Adipose tissue (tissue), 3 donors: ENCODE measurements at regions not wholly inside any gene's neighbourhood (a gene's known extent, or its start where the extent isn't known, plus 50 kb on each side); places are given as distances from the start of the nearest gene placed in this dataset.
"Not testable (repeated sequence)": the region's sequence is repeated elsewhere in the genome, so short reads cannot be mapped to it uniquely, and the experiment has no call there.

Experiments
- H3K27ac ChIP-seq: one replicate; pipeline ENCODE4 v1.5.1; 2013; ENCODE audit warnings: low read depth, low read length
- WGBS, 3 donors: extraction: QIAGEN DNeasy Blood & Tissue Kit; methylation state at CpG; one replicate each; pipeline ENCODE4 v1.1.7; 2013; 5-methylcytosine and 5-hydroxymethylcytosine counted together
- donor health status: healthy with polysubstance abuse.
- donor health status: Bipolar disorder and iron deficiency.
- donor health status: healthy.

DNA sequence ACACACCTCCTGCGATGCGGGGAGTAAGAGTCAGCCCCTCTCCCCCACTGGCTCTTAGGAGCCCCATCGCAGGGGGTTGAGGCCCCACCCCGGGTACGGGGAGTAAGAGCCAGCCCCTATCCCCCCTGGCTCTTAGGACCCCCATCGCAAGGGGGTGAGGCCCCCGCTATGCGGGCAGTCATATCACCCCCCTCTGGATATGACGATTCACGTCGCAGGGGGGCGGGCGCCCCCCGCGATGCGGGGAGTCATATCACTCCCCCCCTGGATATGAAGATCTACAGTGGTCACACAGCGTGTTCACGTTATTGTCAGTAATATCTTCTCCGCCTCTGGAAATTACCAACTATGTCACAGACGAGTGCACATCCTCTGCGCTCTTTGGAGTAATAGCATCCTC, 61.1 kb downstream of the DEFB131A start:
- H3K27ac ChIP-seq = not testable (repeated sequence)
- 92 to 94% (median 94%) methylated on average over 11 to 21 of the region's 21 CpGs for WGBS, 3 donors

DNA sequence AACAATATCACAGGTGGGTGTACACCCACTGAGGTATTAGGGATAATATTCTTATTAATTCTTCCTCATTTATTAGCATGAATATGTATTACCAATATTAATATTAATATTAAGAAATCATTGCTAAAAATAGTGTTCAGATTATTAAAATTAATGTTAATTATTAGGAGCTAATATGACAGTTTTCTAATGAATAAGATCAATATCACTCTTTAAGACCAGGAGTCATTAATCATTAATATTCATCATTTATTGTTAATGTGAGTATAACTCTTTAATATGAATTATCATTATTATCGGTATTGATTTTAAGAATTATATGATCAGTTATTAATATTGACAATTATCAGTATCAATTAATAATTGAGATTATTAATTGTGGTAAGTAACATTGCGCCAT, 62.5 kb downstream of the DEFB131A start:
- WGBS, 3 donors = 90 to 91% (median 90%) methylated on average over 2 of the region's 2 CpGs
- H3K27ac ChIP-seq = not testable (repeated sequence)

DNA sequence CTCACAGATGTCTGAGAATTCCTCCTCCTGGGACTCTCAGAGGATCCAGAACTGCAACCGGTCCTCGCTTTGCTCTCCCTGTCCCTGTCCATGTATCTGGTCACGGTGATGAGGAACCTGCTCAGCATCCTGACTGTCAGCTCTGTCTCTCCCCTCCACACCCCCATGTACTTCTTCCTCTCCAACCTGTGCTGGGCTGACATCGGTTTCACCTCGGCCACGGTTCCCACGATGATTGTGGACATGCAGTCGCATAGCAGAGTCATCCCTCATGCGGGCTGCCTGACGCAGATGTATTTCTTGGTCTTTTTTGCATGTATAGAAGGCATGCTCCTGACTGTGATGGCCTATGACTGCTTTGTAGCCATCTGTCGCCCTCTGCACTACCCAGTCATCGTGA, 68.7 kb downstream of the DEFB131A start:
- not testable (repeated sequence) for H3K27ac ChIP-seq
- WGBS, 3 donors = 83 to 89% (median 84%) methylated on average over 12 of the region's 12 CpGs

DNA sequence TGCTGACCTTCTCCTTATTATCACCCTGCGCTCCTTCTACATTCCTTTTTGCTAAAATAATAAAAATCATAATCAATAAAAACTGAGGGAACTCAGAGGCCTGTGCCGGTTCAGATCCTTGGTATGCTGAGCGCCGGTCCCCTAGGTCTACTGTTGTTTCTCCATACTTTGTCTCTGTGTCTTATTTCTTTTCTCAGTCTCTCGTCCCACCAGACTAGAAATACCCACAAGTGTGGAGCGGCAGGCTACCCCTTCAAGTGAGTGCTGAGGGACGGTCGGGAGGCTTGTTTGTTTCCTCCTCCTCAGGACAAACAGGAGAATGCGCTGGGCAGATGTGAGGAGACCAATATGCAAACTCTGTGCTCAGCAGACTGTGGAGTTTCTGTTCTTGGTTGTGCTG, 75.4 kb downstream of the DEFB131A start:
- WGBS, 3 donors = 65 to 85% (median 84%) methylated on average over 8 to 9 of the region's 9 CpGs
- H3K27ac ChIP-seq = not testable (repeated sequence)

DNA sequence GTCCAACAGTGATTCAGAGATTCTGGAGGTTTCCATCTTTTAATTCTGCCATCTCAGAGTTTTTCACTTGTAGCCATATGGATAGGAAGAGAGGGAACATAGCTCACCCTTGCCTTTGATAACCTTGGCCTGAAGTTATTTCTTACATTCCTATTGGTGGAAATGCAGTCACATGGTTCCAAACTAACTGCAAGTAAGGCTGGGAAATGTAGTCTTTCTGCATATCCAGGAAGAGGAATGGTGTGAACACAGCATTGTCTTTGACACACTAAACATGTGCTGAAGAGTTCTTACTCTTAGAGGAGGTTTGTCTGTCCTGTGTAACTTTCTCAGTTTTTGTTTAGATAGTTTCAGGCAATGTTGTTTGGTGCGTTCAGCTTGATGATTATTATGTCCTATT, 78.7 kb downstream of the DEFB131A start:
- WGBS, 3 donors = 76 to 92% (median 84%) methylated on average over 1 of the region's 1 CpG
- not testable (repeated sequence) for H3K27ac ChIP-seq

DNA sequence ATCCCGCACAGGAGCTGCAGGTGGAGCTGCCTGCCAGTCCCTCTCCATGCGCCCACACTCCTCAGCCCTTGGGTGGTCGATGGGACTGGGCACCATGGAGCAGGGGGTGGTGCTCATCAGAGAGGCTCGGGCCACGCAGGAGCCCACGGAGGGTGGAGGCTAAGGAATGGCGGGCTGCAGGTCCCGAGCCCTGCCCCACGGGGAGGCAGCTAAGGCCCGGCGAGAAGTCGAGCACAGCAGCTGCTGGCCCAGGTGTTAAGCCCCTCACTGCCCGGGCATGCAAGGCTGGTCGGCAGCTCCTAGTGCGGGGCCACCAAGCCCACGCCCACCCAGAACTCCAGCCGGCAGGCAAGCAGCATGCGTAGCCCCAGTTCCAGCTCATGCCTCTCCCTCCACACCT, 80.2 kb downstream of the DEFB131A start:
- not testable (repeated sequence) for H3K27ac ChIP-seq
- 88 to 90% (median 89%) methylated on average over 18 of the region's 18 CpGs for WGBS, 3 donors

DNA sequence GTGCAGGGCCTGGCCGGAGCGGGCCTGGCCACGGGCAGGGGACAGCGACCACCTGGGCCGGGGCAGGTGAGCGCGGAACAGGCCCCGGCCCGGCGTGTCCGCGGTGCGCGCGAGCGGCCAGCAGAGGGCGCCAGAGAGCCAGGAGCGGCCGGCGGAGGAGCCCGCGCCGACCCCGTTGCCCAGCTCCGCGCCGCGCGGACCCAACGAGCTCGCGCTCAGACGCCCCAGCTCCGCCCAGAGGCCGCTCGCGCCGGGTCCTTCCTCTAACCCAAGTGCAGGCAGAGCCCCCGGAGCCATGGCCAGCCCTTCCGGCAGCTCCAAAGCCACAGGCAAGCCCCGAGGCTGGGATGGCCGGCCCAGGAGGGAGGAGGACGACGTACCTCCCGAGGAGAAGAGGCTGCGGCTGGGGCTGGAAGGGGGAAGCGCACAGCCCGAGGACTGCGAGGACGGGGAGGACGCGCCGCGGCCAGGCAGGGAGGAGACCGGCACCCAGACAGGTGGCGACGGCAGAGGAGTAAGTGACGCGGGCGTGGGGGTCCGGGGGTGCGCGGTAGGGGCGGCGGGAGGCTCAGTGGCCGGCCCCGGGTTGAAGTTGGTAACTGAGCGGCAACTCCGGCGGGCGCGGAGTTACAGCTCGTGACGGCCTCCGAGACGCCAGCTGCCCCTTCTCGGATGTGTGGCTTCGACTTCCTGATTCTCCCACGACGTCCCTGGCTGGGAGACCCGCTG, 88.1 kb downstream of the DEFB131A start:
- H3K27ac ChIP-seq = not testable (repeated sequence)
- WGBS, 3 donors = 0 to 1% (median 1%) methylated on average over 57 to 81 of the region's 81 CpGs

DNA sequence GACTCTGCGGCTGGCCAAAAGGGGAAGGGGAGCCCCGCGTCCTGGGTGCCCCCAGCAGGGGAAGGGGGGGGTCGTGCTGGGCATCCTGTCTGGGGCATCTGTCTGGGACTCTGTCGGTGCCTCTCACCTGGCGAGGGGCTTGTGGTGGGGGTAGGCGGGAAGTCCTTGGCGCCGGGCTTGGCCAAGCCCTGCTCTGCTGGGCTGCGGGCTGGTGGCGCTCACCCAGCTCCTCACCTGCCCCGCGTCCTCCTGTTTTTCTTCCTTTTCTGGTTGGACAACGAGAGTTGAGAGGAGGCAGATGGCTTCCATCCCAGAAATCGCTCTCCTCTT, 88.6 kb downstream of the DEFB131A start:
- 10 to 18% (median 13%) methylated on average over 8 to 15 of the region's 15 CpGs for WGBS, 3 donors
- H3K27ac ChIP-seq = not testable (repeated sequence)

DNA sequence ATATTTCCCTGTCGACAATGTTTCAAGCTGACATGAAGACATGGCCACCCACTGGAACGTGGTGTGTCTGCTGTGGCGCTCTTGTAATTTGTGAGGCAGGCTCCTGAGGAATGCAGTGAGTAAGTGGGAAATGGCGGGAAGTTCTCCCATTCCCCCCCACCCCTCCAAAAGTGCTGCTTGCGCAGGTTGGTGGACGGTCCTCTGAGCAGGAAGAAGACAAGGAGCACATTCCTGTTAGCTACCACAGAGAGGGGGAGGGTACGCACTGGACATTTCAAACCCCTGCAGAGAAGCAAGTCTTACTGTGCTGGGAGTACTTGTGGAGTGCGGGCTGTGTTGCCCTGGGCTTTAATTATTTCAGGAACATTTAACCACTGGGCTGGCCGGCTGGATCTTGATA, 92.9 kb downstream of the DEFB131A start:
- 63 to 71% (median 66%) methylated on average over 9 of the region's 9 CpGs for WGBS, 3 donors
- H3K27ac ChIP-seq = not testable (repeated sequence)

DNA sequence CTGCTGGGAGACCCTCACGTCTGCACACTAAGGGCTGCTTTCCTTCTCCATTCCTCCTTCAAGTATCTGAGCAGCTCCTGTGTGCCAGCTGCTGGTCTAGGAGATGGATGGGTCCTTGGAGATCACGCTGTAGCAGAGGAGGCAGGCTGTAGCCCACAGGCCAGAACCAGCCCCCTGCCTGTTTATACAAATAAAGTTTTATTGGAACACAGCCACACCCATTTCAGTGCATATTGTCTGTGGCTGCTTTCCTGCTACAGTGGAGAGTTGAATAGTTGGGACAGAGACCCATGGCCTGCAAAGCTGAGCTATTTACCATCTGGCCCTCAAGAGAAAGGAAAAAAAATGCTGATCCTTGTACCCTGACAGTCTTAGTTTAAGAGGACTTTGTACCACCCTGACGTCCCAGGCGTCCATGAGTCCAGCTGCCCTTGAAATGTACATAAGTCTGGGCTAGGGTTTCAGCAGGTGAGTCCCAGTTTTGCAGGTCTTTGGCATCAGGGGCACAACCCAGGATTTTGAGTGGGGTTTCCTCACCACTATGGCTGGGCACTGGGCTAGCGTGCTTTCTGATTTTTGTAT, 95.8 kb downstream of the DEFB131A start:
- 62 to 84% (median 75%) methylated on average over 5 of the region's 5 CpGs for WGBS, 3 donors
- H3K27ac ChIP-seq = not testable (repeated sequence)

DNA sequence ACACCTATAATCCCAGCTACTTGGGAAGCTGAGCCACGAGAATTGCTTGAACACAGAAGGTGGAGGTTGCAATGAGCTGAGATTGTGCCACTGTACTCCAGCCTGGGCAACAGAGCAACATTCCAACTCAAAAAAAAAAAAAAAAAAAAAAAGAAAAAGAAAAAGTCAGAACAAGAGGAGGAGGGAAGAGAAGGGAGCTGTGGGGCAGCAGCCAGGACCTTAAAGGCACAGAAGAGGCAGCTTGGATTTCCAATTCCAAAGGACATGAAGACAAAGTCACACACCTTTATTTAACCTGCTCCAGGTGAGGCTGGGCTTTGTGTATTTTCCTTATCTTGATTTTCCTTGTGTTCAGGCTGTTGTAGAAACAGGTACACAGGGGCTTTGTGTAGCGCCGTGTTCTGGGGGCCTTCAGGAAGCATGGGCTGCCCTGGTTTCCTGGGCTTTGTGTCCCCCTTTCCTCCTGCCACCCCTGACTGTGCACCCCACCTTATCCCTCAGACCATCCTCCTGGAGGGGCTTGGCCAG, 97.2 kb downstream of the DEFB131A start:
- WGBS, 3 donors = 59 to 70% (median 69%) methylated on average over 3 of the region's 3 CpGs
- H3K27ac ChIP-seq = not testable (repeated sequence)

DNA sequence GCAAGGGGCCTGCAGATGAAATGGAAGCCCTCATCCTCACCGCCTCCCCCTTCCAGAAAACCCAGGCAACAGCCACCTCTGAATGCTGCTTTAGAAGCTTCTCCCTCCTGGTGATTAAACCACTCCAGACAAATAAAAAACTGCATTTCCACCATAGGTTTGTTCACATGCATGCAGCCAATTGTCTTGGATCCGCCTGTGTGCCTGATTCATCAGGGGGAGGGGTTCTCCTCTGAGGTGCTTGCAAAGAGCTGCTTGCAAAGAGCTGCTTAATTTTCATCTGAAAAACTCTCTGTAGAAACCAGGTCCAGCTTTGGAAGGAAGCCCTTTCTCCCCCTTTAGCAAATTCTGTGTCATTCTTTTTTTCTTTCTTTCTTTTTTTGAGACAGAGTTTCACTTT, 100.6 kb downstream of the DEFB131A start:
- 48 to 70% (median 67%) methylated on average over 2 of the region's 2 CpGs for WGBS, 3 donors
- not testable (repeated sequence) for H3K27ac ChIP-seq

DNA sequence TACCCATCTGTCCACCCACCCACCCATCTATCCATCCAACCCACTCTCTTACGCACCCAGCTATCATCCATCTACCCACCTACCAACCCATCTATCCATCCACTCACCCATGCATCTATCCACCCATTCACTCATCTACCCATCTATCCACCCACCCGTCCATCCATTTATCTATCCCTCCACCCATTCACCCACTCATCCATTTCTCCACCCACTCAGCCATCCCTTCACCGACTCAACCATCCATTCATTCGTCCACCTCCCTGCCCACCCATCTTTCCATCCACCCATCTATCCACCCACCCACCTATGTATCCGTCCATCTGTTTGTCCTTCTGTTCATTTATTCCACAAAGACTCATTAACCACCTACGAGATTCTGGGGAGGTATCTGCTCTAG, 103.3 kb downstream of the DEFB131A start:
- H3K27ac ChIP-seq = not testable (repeated sequence)
- WGBS, 3 donors = 73 to 87% (median 78%) methylated on average over 6 of the region's 6 CpGs

DNA sequence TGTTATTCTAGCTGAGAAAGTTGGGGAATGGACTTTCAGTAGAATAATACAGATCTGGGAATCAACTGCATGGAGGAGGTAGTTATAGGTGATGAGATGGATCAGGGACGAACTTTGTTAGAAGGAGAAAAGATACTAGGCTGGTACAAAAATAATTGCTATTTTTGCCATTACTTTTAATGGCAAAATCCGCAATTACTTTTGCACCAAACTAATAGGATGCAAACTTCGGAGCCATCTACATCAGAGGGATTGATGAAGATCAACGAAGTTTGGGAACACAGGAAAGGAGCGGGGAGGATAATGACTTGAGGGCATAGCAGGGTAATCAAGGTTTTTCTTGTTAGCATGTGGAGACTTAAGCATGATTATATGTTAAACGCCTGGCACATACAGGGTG, 111.9 kb downstream of the DEFB131A start:
- WGBS, 3 donors = 83 to 88% (median 87%) methylated on average over 6 of the region's 6 CpGs
- H3K27ac ChIP-seq = not testable (repeated sequence)

DNA sequence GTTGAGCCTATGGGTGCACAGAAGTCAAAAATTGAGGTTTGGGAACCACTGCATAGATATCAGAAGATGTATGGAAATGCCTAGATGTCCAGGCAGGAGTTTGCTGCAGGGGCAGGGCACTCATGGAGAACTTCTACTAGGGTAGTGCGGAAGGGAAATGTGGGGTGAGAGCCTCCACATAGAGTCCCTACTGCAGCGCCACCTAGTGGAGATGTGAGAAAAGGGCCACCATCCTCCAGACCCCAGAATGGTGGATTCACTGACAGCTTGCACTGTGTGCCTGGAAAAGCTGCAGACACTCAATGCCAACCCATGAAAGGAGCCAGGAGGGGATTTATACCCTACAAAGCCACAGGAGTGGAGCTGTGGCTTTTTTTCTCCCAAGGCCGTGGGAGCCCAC, 133.7 kb downstream of the DEFB131A start:
- not testable (repeated sequence) for H3K27ac ChIP-seq
- 51 to 69% (median 59%) methylated on average over 3 of the region's 3 CpGs for WGBS, 3 donors

DNA sequence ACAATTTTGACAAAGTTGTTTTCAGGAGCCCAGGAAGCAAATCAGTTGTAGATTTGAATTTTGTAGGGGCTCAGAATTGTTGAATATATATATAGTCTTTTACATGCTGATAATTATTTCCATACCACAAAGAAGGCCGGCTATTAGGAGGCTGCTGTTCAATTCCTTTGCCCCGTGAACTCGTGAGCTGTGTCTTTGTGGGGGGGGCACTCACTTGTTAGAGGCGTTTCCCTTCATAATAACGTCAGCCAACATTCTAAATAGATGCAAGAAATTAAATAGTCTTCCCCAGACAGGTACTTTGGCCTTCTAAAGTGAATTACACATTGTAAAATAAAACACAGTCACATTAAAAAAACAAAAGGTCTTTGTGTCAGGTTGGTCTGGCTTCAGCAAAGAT, 138.7 kb downstream of the DEFB131A start:
- H3K27ac ChIP-seq = not testable (repeated sequence)
- WGBS, 3 donors = 54 to 68% (median 61%) methylated on average over 5 of the region's 5 CpGs

DNA sequence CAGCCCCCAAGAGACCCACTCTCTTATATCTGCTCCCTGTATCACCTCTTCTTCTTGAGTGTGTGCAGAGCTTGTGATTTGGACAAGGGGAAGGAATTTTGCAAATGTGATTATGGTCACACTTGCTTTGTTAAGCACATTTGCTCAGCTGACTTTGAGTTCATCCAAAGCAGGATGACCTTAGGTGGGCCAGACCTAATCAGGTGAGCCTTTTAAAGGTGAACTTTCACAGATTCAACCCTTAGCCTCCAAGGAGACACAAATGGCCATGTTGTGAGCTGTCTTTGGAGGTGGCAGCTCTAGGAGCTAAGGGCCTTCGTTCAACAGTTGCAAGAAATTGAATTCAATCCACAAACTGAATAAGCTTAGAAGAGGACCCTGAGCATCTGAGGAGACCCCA, 147.8 kb downstream of the DEFB131A start:
- WGBS, 3 donors = 87 to 97% (median 90%) methylated on average over 1 of the region's 1 CpG
- H3K27ac ChIP-seq = no peak overlapping the region

DNA sequence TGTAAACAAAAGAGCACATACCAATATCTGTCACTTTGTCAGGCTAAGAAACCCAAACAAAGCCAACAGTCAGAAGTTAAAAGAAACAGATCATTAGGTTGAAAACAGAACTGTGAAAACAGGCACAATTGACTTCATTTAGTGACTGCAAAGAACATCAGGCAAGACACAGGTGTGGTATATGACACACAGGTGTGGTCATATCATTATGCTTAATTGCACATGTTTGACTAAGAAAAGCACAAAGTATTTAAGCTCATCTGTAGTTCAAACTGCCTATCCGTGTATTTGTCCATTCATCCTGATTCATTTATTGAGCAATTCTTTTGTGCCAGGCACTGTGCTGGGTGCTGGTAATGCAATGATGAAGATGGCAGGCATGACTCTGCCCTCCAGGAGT, 150.7 kb downstream of the DEFB131A start:
- WGBS, 3 donors = 79 to 87% (median 85%) methylated on average over 1 of the region's 1 CpG
- no peak overlapping the region for H3K27ac ChIP-seq

DNA sequence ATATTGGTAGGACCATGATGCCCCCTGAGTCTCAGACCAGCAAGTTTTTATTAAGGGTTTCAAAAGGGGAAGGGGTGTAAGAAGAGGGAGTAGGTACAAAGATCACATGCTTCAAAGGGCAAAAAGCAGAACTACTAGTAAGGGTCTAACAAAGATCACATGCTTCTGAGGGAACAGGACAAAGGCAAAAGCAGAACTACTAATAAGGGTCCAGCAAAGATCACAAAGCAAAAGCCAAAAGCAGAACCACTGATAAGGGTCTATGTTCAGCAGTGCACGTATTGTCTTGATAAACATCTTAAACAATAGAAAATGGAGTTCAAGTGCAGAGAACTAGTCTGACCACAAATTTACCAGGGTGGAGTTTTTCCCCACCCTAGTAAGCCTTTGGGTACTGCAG, 151.3 kb downstream of the DEFB131A start:
- not testable (repeated sequence) for H3K27ac ChIP-seq
- WGBS, 3 donors = 51 to 57% (median 53%) methylated on average over 1 of the region's 1 CpG

DNA sequence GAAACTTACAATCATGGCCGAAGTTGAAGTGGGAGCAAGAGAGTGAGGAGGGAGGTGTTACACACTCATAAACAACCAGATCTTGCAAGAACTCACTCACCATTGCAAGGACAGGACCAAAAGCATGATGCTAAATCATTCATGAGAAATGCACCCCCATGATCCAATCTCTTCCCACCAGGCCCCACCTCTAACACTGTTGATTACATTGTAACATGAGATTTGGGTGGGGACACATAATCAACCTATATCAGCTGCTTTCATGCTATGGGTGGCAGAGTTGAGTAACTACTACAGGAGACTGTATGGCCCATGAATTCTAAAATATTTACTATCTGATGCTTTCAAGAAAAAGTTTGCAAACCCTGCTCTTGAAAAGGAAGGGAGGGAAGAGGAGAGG, 155.1 kb downstream of the DEFB131A start:
- H3K27ac ChIP-seq = no peak overlapping the region
- 82 to 95% (median 84%) methylated on average over 1 of the region's 1 CpG for WGBS, 3 donors
